VCaP (cell line): ENCODE measurements at regions not wholly inside any gene's neighbourhood (a gene's known extent, or its start where the extent isn't known, plus 50 kb on each side); places are given as distances from the start of the nearest gene placed in this dataset.

Source experiments
- H3K27ac ChIP-seq: fragments of 450-650 bp; 2 replicates; pipeline ENCODE4 v1.5.1; 2017
- TF ChIP-seq, protein P1 (sequence below): fragments of 450-650 bp; conservative IDR thresholded peaks from 2 replicates; pipeline ENCODE4 v1.5.1; 2017; ENCODE audit warnings: mild to moderate bottlenecking, moderate library complexity

DNA sequence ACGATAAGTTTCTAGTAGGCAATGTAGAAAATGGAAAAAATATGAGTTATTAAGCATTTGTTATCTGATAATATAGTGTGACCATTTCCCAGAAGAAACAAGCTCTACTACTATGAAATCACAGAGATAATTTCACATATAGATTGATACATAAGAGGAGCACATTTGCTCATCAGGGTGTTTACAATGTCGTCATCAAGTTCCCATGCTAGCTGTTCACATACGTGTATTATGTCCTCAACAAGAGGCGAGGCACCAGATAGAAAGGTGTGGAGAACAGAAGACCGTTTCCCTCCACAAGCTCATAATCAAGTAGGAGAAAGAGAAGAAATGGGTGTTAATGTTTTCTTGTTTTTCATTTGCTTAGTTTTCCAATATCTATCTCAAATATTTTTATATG lies 326.1 kb upstream of the ARID1B start:
- H3K27ac ChIP-seq, result peak overlapping the region; percentile 89
- TF ChIP-seq, protein P1, sequence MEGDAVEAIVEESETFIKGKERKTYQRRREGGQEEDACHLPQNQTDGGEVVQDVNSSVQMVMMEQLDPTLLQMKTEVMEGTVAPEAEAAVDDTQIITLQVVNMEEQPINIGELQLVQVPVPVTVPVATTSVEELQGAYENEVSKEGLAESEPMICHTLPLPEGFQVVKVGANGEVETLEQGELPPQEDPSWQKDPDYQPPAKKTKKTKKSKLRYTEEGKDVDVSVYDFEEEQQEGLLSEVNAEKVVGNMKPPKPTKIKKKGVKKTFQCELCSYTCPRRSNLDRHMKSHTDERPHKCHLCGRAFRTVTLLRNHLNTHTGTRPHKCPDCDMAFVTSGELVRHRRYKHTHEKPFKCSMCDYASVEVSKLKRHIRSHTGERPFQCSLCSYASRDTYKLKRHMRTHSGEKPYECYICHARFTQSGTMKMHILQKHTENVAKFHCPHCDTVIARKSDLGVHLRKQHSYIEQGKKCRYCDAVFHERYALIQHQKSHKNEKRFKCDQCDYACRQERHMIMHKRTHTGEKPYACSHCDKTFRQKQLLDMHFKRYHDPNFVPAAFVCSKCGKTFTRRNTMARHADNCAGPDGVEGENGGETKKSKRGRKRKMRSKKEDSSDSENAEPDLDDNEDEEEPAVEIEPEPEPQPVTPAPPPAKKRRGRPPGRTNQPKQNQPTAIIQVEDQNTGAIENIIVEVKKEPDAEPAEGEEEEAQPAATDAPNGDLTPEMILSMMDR, result no peak

GRCh38 chr6:156450421-156450820 lies 326.8 kb upstream of the ARID1B start:
- H3K27ac ChIP-seq, result peak overlapping the region; percentile 89
- TF ChIP-seq, protein P1, result no peak

GRCh38 chr6:156449569-156449968 lies 327.6 kb upstream of the ARID1B start:
- TF ChIP-seq, protein P1, result no peak
- H3K27ac ChIP-seq, result peak overlapping the region; percentile 89

- TF ChIP-seq, protein P1, result peak; percentile 23; the same call in 1 of the 2 replicates
- H3K27ac ChIP-seq, result peak overlapping the region; percentile 89
Measured at GRCh38 chr6:156449128-156449527, 328.1 kb upstream of the ARID1B start.

DNA sequence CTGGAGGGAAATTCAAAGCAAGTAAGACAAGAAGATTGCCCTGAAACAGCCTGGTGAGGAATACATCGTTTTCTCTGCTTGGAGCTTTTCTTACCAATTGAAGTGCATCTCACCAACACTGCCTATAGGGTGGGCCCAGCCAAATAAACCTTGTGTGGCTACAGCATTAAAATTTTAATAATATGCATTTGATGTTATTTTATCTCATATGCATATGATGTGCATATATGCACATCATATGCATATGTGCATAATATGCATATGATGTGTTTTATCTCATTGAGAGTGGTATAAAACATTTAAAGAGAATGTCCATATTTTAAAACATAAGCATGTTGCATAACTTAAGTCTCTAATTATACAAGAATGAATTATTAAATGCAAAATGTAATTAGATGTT lies 328.6 kb upstream of the ARID1B start:
- TF ChIP-seq, protein P1, result no peak

GRCh38 chr6:156440688-156441087 lies 336.5 kb upstream of the ARID1B start:
- no peak overlapping the region for H3K27ac ChIP-seq
- TF ChIP-seq, protein P1, result no peak

More for the DNA sequence above, 328.6 kb upstream of the ARID1B start:
- H3K27ac ChIP-seq, result peak overlapping the region; percentile 89

- peak overlapping the region; percentile 71 for H3K27ac ChIP-seq
- TF ChIP-seq, protein P1, result no peak
Measured at GRCh38 chr6:156438350-156438923, 338.7 kb upstream of the ARID1B start.
